ENCODE measurements at regions not wholly inside any gene's neighbourhood (a gene's known extent, or its start where the extent isn't known, plus 50 kb on each side); places are given as distances from the start of the nearest gene placed in this dataset.
"Not testable (repeated sequence)": the region's sequence is repeated elsewhere in the genome, so short reads cannot be mapped to it uniquely, and the experiment has no call there.

DNA sequence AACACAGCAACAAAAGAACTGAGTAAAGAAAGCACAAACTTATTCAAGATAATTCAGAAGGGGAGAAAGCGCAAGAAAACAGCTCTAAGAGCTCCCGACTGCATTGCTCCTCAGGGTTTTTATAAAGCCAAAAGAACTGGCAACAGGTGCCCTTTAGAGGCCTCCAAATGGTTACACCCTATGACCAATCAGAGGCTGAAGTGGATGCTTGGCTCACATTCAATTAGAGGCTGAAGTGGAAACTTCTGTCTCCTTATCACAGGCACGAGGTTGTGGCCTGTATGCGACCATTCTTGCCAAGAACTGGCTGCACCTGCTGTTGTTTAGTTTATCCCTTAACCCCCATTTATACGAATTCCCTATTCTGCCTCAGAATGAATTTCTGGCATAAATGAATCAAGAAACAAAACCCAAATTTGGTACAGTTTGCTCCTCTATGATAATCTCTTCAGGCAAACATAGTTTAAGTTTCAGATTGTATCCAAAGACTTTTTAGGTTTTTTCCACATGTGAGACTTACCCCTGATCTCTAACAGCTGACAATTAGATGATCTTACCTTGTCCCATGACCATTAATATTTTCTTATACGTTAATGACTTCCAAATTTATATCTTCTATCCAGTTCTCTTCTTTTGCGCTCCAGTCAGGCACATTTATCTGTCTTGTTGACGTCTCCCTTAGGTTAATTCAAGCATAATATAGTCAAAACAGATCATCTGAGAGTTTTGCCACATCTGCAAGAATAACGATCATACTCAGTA lies 504.8 kb downstream of the NXPH1 start:
- no peak for DNase-seq

DNA sequence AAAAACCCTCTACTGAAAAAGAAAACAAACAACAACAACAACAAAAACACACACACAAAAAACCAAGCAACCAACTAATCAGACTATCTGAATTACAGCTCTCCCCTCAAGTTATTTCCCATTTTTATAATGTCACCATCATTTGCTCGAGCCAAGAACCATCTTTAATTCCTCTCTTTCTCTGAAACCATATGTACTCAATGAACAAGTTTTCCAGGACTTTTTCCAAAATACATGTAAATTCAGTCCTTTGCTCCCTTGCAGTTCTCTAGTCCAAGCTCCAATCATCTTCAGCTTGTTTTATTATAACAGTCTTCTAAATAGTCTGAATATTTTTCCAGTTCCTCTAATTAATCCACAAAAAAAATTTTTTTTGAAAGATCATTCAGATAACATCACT lies 506.0 kb downstream of the NXPH1 start:
- no peak for DNase-seq

DNA sequence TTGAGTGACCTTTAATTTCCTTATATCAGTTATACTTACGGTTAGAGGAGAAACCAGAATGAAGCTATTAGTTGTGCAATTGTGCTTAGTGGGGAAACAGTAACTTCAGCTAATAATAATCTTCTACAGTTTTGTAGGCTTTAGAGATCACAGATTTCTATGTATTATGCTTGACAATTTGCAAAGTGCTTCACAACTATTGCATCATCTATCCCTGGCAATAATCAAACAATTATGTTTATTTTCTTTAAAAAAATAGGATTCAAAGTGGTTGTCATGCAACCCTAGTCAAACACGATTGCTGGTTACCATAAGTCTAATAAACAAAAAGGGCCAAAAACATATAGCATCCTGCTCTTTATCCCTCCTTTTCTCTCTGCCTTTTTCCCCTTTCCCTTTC lies 530.3 kb downstream of the NXPH1 start:
- DNase-seq, result no peak

DNA sequence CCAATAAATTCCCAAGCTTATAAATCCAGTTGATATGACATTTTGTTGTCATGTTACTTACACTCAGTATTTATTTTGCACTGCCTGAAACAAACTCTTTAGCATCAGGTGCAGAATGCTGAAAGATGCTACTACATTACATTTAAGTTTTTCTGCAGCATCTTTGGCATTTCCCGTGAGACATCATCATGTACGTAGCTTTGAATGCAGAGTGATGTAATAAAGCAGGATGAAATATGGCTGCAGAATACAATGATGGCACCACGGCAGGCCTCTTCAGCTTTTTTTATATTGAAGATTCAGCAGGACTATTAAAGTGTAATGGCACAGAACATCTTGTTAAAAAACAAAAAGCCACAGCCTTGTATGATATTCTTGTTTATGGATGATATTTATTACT lies 531.8 kb downstream of the NXPH1 start:
- DNase-seq, result no peak

DNA sequence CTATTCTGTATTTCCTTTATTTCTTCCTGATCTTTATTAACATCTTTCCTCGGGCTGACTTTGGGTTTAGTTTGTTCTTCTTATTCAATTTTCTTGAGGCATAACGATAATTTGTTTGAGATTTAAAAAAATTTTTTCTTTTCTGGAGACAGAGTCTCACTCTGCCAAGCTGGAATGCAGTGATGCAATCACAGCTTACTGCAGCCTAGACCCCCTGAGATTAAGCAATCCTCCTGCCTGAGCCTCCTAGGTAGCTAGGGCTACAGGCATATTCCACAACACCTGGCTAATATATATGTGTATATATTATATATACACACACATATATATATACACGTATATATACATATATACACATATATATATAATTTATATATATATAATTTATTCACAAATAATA lies 540.2 kb downstream of the NXPH1 start:
- DNase-seq, result no peak

DNA sequence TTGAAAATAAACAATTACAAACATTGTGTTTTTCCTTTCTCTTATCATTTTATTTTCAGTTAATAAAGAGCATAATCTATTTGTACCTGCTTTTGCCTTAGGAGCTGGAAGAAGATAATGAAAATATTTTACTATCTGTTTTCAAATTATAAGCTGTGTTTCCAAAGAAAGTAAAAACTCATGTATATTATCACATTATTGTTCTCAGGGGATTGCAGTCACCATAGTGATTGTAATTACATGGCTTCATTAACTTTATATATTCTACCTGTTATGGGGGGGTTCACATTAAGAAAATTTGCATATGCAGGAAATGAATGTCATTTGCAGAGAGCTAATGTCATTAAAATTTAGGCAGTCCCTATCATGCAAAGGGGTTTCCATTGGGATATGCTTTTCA lies 542.3 kb downstream of the NXPH1 start:
- DNase-seq, result no peak

DNA sequence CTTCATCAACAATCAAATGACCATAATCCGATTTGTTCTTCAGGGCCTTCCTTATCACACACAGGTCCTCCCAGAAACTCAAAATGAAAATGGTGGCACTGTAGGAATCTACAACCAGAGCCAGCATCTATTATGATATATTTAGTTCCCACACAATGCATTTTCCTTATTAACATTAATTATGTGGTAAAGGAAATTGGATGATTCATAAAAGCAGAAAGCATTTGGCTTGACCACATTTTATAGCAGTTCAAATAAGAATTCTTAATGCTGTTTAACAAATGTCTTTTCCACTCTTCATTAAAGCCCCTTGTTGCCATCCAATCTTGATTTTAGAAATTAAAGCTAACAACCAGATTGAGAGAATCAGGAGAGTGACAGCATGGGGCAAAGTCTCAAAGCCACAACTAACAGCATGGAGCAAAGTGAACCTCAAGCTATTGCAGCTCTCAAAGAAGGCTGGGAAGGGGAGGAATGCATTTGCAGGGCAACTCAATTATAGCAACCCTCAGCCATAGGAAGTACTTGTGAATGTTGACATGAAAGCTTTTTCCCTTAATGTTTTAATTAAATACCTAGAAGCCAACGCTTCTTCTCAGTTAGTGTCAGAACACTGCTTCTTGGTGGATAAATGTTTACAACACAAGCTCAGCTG lies 549.1 kb downstream of the NXPH1 start:
- no peak for DNase-seq

DNA sequence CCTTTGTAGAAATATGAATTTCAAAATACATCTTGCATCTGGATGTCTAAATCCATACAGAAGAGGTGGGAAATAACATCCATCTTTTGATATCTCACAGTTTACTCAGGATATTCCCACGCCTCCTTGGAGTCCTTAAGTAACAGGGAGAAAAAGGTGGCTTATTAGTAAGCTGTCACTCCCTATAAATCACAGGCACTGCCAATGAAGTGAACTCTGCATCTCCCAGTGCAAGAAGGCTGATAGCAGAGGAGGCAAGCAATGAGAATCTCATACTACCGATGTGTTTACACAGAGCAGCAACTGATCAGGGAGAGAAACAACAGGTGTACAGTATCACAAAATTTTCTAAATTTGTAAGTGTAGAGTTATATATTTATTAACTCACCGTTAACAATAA lies 551.8 kb downstream of the NXPH1 start:
- no peak for DNase-seq

DNA sequence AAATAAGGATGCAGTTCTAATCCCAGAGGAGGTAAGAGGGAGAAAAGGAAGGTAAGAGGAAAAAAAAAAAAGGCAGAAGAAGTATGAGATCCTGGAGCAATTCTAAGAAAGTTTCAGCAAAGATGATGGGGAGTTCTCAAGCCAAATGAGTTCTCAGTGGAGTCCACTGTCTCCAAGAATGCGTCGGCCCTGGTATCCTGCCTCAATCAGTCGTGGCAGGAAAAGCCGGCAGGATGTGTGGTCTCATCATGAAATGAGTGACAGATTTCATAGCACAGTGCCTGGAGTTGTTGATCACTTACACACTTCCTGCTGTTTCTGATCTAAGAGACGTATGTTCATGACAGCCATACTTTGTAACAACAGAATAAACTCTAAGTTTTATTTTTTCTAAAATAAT lies 554.9 kb downstream of the NXPH1 start:
- DNase-seq, result no peak

DNA sequence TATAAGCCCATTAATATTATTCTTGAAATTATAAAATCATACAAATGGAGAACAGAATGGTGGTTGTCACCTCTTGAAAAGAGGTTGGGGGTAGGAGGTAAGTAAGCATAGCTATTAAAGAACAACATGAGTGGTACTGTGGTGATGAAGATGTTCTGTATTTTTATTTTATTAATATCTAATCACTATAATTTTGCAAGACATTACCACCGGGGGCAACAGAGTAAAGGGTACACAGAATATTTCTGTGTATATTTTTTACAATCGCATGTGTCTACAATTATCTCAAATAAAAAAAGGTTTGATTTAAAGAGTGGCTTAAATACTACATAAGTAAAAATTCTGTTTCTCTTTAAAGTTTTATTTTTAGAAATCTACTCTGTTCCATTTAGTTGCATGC lies 557.8 kb downstream of the NXPH1 start:
- no peak for DNase-seq

DNA sequence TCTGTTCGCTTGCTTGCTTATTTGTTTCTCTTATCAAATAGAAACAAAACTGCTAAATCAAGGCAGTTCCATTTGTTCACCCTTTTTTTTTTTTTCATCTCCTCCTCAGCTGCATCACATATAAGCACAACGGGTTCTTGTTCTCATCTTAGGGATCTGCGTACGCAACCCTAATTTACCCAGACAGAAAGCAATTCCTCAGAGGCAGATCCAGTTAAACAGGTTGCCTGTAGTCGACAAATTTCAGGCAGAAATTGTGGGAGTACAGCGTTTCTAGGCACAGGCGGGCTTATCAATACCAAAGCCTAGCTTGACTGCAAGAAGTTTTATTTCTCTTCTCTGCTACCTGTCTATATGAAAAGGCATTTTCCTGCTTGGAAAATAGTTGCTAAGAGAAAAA lies 565.4 kb downstream of the NXPH1 start:
- no peak for DNase-seq

DNA sequence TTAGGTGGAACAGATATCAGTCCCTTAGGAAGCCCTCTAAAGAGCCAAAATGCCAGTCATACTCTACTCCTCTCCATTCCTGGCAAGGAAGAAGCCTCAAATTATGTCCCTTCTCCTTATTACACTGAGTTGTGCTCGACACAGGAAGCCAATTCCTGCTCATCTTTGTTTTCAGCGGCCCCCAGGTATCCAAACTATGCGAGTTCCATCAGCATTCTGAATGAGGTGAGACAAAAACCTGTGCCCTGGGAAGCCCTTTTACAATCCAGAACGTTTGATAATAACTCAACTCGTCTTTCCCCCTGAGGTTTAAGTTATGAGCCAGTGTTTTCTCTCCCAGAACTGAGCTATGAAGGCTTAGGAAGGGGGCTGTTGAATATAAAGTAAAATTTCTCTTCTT lies 580.5 kb downstream of the NXPH1 start:
- no peak for DNase-seq

DNA sequence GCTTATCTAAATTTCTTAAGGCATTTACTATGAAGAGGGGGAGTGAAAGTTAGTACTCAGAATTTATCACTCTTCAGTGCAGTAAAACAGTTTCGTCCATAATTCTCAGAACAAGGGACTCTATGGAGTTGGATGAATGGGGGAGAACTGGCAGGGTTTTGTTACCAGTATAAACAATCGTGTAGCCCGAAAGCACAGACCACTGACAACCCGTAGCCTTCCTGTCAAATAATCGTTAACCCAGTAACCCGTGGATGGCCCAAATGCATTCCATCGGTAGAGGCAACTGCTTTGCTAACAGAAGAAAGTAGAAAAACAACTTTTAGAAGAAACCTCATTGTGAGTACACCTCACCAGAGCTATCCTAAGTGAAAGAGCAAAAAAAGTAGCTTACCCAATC lies 583.9 kb downstream of the NXPH1 start:
- DNase-seq, result no peak

DNA sequence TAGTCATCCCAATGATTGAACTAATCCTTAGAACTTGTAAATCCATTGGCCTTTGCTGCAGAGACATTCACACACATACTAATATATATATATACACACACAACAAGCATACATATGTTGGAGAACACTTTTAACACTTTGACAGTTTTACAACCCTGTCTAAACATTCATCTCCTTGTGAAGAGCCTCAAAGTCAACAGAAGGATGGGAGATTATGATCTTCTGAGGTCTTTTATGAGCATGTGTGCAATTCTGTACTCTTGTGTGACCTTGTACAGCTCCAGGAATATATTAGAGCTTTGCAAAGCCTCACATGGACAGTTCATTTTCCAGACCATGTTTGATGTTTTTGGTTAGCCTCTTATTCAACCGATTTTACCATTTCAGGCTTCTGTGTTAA lies 589.0 kb downstream of the NXPH1 start:
- no peak for DNase-seq

DNA sequence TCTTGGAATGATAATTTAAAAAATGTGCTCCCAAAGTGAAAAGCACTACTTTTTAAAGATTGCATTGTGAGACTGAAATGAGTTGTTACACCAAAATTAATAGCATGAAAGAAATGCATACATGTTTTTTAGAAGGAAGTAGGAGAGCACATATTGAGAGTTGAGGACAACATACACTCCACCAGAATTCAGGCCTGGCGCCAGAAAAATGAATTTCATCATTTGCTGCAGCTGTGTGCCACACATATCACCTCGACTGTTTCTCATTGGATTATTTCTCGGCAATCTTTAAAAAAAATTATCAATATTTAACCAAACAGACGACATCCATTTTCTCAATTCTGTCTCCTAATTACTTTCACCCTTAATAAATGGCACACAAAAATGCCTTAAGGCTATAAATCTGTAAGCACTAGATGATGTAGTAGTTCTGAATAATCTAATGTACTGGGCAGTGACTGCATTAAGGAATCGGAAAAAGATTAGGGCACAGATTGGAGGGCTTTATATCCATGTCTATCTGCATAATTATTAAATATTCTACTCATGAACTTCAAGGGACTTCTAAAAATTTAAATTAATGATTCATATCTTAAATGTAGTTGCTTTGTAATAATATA lies 590.4 kb downstream of the NXPH1 start:
- no peak for DNase-seq

DNA sequence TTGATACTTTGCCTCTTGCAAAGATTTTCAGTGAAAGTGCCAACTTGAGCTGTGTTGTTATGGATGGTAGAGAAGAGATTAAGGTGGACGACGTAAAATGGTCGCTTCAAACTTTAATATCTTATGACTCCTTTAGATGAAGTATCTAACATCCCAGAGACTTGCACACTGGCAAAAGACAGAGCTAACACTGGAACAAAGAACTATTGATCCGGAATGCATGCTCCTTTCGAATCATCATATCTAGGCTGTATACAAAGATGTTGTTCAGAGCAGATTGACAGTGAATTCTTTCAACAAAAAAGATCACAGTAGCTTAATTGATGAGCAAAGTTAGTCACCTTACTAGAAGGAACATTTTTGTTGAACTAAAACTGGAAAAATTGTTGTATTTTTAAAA lies 592.7 kb downstream of the NXPH1 start:
- DNase-seq, result no peak

DNA sequence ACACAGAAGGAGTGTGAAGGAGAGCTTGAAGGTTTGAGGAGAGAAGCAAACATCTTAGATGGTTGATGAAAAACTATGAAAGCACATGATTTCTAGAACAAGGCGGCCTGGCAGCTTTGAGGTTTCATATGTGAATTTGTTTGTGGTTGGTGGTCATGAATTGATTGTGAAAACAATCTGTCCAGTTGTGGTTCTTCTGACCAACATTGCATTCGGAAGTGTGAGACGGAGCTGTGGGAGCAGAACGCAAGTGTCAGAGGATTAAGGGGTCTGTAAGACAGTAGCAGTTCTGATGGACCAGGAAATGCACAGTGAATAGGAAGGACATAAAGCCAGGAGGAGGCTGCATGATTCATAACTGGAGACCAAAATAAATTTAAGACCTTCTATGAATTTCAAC lies 594.6 kb downstream of the NXPH1 start:
- DNase-seq, result no peak

DNA sequence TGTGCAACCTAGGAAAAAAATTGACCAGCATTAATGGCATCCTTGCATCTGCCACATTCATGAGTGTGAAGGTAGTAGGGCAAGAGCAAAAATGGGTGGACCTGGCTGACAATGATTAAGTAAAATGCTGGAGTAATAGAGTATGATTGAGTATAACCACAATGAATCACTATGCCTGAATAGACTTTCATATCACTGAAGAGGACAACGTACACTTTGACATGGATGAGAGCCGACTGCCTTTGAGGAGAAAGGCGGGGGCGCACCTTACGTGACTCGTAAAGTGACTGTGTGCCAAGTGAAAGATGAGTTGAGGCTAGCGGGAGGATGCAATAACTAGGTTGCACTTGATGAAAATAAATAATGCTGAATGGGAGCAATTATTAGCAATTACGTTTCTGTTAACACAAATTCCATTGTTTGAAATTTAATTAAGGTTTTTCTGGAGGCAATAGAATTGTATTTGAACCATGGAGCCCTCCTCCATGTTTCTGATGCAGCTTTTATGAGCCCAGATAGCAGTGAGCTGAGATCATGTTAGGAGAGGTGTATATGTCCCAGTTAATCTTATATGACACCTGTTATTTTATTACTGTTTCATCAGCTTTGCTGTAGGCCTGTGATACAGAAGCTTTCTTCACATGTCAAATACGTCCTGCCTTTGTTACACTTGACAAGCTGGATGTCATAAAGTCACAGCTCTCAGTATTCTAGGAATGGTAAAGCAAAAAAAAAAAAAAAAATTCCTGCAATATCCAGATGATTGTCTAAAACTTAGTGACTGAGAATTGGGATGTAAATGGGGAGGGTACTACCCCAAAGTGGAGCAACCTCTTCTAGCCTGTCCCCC lies 596.5 kb downstream of the NXPH1 start:
- DNase-seq, result no peak

DNA sequence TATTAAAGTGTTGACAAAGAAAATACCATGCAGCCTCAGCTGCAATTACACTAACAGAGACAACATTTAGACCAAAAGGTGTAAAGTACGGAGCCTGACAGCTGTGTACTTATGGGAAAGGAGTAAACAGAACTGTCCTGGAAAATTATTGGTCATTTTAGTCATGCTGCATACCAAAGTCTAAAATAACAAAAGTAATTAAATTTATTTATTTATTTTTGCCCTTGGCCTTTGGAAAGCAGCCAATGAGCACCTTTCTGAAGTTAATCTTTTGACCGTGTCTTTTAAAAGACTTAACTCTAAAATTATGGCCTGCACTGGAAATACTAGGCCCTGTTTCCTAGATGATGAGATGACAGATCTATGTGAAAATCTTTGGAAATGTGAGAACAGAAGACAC lies 597.6 kb downstream of the NXPH1 start:
- DNase-seq, result no peak

DNA sequence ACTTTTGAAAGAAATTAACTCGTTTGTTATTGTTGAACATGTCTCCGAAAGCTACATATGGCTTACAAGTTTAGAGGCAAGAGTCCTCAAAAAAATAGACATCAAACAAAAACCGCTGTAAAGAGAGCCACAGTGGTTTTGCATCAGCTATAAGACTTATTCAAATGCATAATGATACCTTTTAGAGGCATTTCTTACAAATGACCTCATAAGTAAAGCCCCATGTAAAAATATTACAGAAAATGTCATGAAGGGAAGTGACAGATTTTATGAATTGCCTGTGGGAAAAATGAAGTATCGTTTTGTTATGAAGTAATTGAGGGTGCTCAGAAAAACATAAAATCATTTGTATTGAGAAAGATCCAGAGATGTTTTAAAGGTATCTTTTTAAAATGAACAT lies 598.0 kb downstream of the NXPH1 start:
- no peak for DNase-seq

DNA sequence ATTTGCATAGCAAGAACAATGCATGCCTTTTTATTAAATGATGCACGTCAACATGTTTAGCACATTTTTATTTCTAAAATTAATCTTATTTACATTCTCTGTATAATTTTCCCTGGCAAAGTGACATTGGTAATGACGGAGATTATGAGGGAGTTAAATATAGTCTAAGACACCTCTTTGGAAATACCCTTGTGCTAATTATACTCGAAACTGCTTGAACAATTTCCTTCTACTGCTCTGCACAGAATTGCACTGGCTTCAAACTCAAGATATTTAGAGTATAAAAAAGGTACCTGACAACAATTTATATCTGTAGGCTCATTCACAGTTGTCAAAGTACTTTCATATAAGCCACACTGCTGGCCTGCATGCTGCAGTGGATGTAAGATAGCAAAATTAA lies 602.7 kb downstream of the NXPH1 start:
- no peak for DNase-seq

DNA sequence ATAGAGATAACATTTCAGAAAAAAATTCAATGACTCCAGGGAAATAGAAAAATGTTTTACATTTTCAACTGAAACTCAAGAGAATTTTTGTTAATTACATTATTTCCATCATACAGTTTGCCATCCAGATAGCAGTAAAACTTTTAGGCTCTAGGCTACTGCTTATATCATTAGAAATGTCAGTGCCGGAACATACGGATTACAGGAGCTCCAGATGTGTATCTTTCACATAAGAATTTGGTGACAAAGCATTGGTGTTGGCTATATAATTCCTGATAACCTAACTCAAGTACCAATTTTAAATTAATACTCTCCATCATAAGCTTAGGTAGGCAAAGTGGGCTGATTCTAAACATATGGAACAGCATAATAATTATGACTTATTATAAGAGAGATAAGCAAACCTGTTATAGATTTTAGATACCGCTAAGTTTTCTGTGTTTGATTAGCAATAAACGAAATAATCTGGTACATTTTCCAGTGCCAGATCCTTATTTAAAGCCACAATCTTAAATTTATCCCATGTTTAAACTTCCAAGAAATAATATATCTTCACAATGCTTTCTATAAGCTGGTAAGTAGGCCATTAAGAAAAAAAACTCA lies 637.9 kb downstream of the NXPH1 start:
- DNase-seq, result no peak

DNA sequence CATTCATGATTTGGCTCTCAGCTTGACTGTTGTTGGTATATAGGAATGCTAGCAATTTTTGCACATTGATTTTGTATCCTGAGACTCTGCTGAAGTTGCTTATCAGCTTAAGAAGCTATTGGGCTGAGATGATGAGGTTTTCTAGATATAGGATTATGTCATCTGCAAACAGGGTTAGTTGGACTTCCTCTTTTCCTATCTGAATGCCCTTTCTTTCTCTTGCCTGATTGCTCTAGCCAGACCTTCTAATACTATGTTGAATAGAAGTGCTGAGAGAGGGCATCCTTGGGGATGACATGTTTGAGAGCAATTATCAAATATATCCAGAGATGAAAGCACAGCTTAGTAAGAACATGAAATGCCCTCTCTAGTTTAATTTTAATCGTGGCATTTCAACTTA lies 642.4 kb downstream of the NXPH1 start:
- not testable (repeated sequence) for DNase-seq

Data from HCEC 1CT (cell line).